ENCODE measurements at regions not wholly inside any gene's neighbourhood (a gene's known extent, or its start where the extent isn't known, plus 50 kb on each side); places are given as distances from the start of the nearest gene placed in this dataset.
"Not testable (repeated sequence)": the region's sequence is repeated elsewhere in the genome, so short reads cannot be mapped to it uniquely, and the experiment has no call there.

DNA sequence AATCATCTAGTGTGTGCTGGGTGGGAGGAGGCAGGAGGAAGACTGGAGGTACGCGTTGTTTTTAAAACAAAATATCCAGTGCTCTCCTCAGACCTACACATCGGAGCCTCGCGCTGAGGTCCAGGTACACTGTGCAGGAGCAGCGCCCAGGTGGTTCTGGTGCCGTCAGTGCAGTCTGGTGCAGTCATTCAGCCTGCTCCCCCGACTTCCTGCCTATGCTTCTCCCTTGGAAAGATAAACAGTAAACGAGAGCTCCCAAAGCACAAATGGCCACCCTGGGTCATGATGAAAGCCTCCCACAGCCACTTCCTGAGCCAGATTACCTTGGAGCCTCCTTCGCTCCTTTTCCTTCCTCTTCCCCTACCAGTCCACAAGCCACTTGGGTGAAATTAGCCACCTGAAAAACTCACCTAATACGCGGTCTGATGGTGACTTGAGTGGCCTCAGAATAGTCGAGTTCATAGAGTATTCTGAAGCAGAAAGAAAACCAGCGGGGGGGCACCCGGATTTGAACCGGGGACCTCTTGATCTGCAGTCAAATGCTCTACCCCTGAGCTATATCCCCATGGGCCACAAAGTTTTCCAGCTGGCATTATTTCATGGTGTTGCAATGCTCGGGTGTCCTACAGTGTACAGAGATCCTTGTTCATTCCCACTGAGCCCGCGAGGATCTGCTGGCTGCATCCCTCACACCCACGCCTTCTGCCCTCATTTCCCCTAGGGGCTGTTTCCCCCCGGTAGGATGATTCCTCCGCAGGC, 82.5 kb downstream of the ZNF467 start:
- ATAC-seq = no peak
- H3K4me1 Mint-ChIP-seq = peaks cover 4% of the 10 kb centered on the region
- peaks cover 74% of the 10 kb centered on the region for H3K27me3 Mint-ChIP-seq
- H3K4me3 Mint-ChIP-seq = no peak overlapping the region
- no peaks in the 10 kb centered on the region for H3K9me3 ChIP-seq (ENCODE audit: control insufficient read depth, low read length, poor library complexity, severe bottlenecking)
- H3K27ac Mint-ChIP-seq = no peak overlapping the region
- peaks cover 6% of the 10 kb centered on the region for H3K36me3 Mint-ChIP-seq (ENCODE audit: low read depth)
- DNase-seq = no peak

DNA sequence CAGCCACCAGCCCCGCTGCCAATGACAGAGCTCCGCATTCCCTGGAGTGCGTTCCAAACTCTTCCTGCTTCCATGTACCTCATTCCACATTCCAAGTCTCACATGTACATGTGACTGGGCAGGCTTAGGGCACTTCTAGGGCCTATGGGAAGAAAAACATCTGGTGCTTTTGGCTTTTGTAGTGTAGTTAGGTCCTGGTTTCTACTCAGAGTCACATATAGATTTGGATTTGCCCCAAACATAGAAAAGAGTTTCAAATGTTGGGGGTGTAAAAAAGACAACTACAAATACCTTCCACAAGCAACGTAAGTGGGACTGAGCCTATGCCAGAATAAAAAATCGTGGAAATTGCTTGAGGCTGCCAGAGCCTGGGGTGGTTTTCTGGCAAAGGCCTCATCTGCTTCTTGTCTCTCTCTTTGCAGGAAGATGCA, 84.1 kb downstream of the ZNF467 start:
- Mint-ChIP-seq H3K4me1 (peaks cover 4% of the 10 kb centered on the region), H3K4me3 (no peak overlapping the region), H3K36me3 (ENCODE audit: low read depth) (peaks cover 4% of the 10 kb centered on the region), H3K27ac (no peak overlapping the region), H3K27me3 (peaks cover 76% of the 10 kb centered on the region)
- H3K9me3 ChIP-seq (ENCODE audit: control insufficient read depth, low read length, poor library complexity, severe bottlenecking) = no peaks in the 10 kb centered on the region
- no peak for ATAC-seq
- no peak for DNase-seq

DNA sequence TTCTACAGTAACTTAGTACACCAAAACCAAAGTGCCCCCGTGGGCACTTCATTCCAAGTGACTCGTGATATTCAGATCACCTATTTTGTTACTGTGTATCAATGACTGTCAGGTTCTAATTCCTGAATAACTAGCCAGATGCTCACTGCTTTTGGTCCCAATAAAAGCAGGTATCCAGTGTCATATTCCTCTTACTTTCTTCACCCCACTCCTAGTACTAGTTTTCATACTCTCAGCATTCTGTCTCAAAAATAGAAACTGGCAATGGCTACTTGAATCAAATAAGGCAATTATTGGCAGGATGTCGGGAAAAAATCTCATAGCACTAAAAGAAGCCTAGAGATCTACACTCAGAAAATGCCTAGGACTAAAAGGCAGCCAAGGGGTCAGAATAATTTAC, 84.6 kb downstream of the ZNF467 start:
- H3K9me3 ChIP-seq (ENCODE audit: control insufficient read depth, low read length, poor library complexity, severe bottlenecking) = no peaks in the 10 kb centered on the region
- DNase-seq = no peak
- Mint-ChIP-seq H3K36me3 (ENCODE audit: low read depth) (peaks cover 4% of the 10 kb centered on the region), H3K4me3 (no peak overlapping the region), H3K27me3 (peaks cover 78% of the 10 kb centered on the region), H3K4me1 (peaks cover 4% of the 10 kb centered on the region), H3K27ac (no peak overlapping the region)
- ATAC-seq = no peak

DNA sequence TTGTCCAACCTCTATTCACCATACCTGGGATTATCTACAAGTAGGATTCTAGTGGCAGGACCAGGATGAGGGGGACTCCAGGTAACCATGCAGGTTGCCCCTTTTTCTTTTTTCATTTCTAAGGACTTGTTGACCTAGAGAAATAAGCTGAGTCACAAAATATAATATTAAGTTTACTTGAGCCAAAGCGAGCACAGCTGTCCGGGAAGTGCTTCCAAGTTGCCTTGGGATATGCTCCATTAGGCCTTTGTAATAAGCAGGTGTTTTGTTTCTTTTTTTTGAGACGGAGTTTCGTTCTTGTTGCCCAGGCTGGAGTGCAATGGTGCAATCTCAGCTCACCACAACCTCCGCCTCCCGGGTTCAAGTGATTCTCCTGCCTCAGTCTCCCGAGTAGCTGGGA, 85.6 kb downstream of the ZNF467 start:
- not testable (repeated sequence) for DNase-seq; H3K27ac Mint-ChIP-seq; H3K36me3 Mint-ChIP-seq (ENCODE audit: low read depth); ATAC-seq; H3K4me1 Mint-ChIP-seq; H3K9me3 ChIP-seq (ENCODE audit: control insufficient read depth, low read length, poor library complexity, severe bottlenecking); H3K4me3 Mint-ChIP-seq
- H3K27me3 Mint-ChIP-seq = peaks cover 71% of the 10 kb centered on the region

DNA sequence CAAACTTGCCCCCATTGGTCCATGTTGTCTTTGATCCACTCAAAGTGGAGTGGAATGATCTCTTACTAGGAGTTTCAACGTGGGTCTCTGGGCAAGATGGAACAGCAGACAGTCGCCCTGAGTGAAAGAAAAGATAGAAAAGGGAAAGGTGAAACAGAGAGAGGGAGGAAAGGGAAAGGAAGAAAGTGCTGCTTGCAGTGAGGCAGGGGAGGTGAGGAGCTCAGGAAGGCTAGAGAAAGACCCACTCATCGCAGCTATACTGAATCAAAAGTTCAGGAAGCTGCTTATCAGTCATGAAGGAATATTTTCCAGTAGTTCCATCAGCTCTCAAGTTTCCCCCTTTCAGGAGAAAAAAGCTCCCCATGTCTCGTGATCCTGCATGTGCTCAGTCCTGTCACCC, 86.9 kb downstream of the ZNF467 start:
- Mint-ChIP-seq H3K27me3 (peaks cover 74% of the 10 kb centered on the region), H3K4me3 (no peak overlapping the region), H3K36me3 (ENCODE audit: low read depth) (peaks cover 4% of the 10 kb centered on the region), H3K4me1 (peaks cover 2% of the 10 kb centered on the region), H3K27ac (no peak overlapping the region)
- ATAC-seq (no peak), DNase-seq (no peak)
- H3K9me3 ChIP-seq (ENCODE audit: control insufficient read depth, low read length, poor library complexity, severe bottlenecking) = no peaks in the 10 kb centered on the region

GRCh38 chr7:149686011-149686410, 87.4 kb downstream of the ZNF467 start:
- no peak overlapping the region for H3K27ac Mint-ChIP-seq
- H3K4me3 Mint-ChIP-seq = no peak overlapping the region
- no peak for DNase-seq
- peaks cover 75% of the 10 kb centered on the region for H3K27me3 Mint-ChIP-seq
- peaks cover 4% of the 10 kb centered on the region for H3K36me3 Mint-ChIP-seq (ENCODE audit: low read depth)
- ATAC-seq = no peak
- H3K4me1 Mint-ChIP-seq = peaks cover 2% of the 10 kb centered on the region
- no peaks in the 10 kb centered on the region for H3K9me3 ChIP-seq (ENCODE audit: control insufficient read depth, low read length, poor library complexity, severe bottlenecking)

GRCh38 chr7:149685455-149685854, 87.9 kb downstream of the ZNF467 start:
- H3K27me3 Mint-ChIP-seq = peaks cover 74% of the 10 kb centered on the region
- H3K4me3 Mint-ChIP-seq = no peak overlapping the region
- ATAC-seq (no peak), DNase-seq (no peak)
- H3K4me1 Mint-ChIP-seq = peaks cover 2% of the 10 kb centered on the region
- H3K36me3 Mint-ChIP-seq (ENCODE audit: low read depth) = peaks cover 2% of the 10 kb centered on the region
- H3K27ac Mint-ChIP-seq = no peak overlapping the region
- no peaks in the 10 kb centered on the region for H3K9me3 ChIP-seq (ENCODE audit: control insufficient read depth, low read length, poor library complexity, severe bottlenecking)

GRCh38 chr7:149683898-149684297, 89.5 kb downstream of the ZNF467 start:
- ATAC-seq (no peak), DNase-seq (no peak)
- Mint-ChIP-seq H3K4me1 (no peaks in the 10 kb centered on the region), H3K27me3 (peaks cover 66% of the 10 kb centered on the region), H3K4me3 (no peak overlapping the region), H3K27ac (no peak overlapping the region), H3K36me3 (ENCODE audit: low read depth) (no peaks in the 10 kb centered on the region)
- no peaks in the 10 kb centered on the region for H3K9me3 ChIP-seq (ENCODE audit: control insufficient read depth, low read length, poor library complexity, severe bottlenecking)

DNA sequence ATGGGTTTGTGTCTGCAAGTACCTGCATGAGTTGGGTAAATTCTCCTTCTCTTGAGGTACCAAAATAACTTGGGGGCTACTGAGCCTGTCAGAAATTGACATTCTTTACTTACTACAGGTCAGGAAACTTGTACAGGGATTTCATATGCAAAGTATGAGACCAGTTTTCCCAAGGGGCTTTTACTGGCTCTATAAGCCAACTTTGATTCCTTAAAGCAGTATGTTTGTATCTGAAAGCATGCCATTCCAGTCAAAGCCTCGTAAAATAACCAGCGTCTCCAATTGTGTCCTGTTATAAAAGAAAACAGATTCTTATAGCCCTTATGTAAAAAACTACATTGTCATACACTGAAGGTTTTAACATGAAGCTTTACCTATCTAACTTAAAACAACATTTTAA, 90.2 kb downstream of the ZNF467 start:
- H3K9me3 ChIP-seq (ENCODE audit: control insufficient read depth, low read length, poor library complexity, severe bottlenecking) = no peaks in the 10 kb centered on the region
- no peak overlapping the region for H3K27ac Mint-ChIP-seq
- no peaks in the 10 kb centered on the region for H3K36me3 Mint-ChIP-seq (ENCODE audit: low read depth)
- no peaks in the 10 kb centered on the region for H3K4me1 Mint-ChIP-seq
- no peak for DNase-seq
- no peak overlapping the region for H3K4me3 Mint-ChIP-seq
- ATAC-seq = no peak
- H3K27me3 Mint-ChIP-seq = peaks cover 60% of the 10 kb centered on the region

- H3K4me1 Mint-ChIP-seq = no peaks in the 10 kb centered on the region
- no peak overlapping the region for H3K4me3 Mint-ChIP-seq
- H3K9me3 ChIP-seq (ENCODE audit: control insufficient read depth, low read length, poor library complexity, severe bottlenecking) = no peaks in the 10 kb centered on the region
- H3K36me3 Mint-ChIP-seq (ENCODE audit: low read depth) = no peaks in the 10 kb centered on the region
- ATAC-seq = no peak
- DNase-seq = no peak
- peaks cover 65% of the 10 kb centered on the region for H3K27me3 Mint-ChIP-seq
- H3K27ac Mint-ChIP-seq = no peak overlapping the region
Measured at GRCh38 chr7:149682038-149682437, 91.3 kb downstream of the ZNF467 start.

DNA sequence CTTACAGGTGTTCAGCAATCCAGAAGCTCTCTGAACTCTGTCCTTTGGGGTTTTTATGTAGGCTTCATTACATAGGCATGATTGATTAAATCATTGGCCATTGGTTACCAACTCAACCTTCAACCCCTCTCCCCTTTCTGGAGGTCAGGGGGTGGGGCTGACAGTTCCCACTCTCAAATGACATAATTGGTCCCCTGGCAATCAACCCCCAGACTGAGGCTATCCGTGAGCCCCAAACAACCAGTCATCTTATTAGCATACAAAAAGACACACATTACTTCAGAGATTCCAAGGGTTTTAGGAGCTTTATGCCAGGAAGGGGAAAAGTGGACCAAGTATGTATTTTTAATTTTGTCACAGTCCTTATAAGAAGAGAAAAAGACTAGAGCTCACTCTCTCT, 92.1 kb downstream of the ZNF467 start:
- Mint-ChIP-seq H3K4me1 (no peaks in the 10 kb centered on the region), H3K4me3 (no peak overlapping the region), H3K27me3 (peaks cover 68% of the 10 kb centered on the region), H3K36me3 (ENCODE audit: low read depth) (no peaks in the 10 kb centered on the region), H3K27ac (no peak overlapping the region)
- DNase-seq (no peak), ATAC-seq (no peak)
- no peaks in the 10 kb centered on the region for H3K9me3 ChIP-seq (ENCODE audit: control insufficient read depth, low read length, poor library complexity, severe bottlenecking)

- Mint-ChIP-seq H3K27ac (no peak overlapping the region), H3K27me3 (peaks cover 69% of the 10 kb centered on the region), H3K4me1 (no peaks in the 10 kb centered on the region), H3K4me3 (no peak overlapping the region), H3K36me3 (ENCODE audit: low read depth) (no peaks in the 10 kb centered on the region)
- no peak for ATAC-seq
- no peak for DNase-seq
- no peaks in the 10 kb centered on the region for H3K9me3 ChIP-seq (ENCODE audit: control insufficient read depth, low read length, poor library complexity, severe bottlenecking)
Measured at GRCh38 chr7:149680331-149681025, 92.9 kb downstream of the ZNF467 start.

- not testable (repeated sequence) for H3K4me3 Mint-ChIP-seq; H3K27ac Mint-ChIP-seq; ATAC-seq; DNase-seq; H3K9me3 ChIP-seq (ENCODE audit: control insufficient read depth, low read length, poor library complexity, severe bottlenecking); H3K4me1 Mint-ChIP-seq; H3K36me3 Mint-ChIP-seq (ENCODE audit: low read depth)
- peaks cover 85% of the 10 kb centered on the region for H3K27me3 Mint-ChIP-seq
Measured at GRCh38 chr7:149674728-149675385, 98.5 kb downstream of the ZNF467 start.

Data from T-helper 17 cell (primary cell).